ENCODE measurements at regions not wholly inside any gene's neighbourhood (a gene's known extent, or its start where the extent isn't known, plus 50 kb on each side); places are given as distances from the start of the nearest gene placed in this dataset.

DNA sequence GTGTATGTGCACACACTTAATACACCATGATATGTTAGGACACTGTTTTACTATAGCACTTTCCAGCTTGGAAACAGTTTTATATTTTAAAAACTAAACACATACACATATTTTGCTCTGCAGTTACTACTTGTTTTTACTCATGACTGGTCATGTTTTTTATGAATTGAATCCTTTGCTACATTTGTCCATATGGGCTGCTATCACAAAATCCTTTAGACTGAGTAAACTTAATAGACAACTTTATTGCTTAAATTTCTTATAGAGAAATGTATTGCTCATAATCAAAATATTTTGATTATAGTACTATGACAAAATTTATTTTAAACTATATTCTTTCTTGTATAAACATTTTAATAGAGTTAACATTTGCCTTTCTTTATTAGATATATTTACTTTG, 314.8 kb downstream of the RBM43 start (continued):
- TF ChIP-seq, protein P1, sequence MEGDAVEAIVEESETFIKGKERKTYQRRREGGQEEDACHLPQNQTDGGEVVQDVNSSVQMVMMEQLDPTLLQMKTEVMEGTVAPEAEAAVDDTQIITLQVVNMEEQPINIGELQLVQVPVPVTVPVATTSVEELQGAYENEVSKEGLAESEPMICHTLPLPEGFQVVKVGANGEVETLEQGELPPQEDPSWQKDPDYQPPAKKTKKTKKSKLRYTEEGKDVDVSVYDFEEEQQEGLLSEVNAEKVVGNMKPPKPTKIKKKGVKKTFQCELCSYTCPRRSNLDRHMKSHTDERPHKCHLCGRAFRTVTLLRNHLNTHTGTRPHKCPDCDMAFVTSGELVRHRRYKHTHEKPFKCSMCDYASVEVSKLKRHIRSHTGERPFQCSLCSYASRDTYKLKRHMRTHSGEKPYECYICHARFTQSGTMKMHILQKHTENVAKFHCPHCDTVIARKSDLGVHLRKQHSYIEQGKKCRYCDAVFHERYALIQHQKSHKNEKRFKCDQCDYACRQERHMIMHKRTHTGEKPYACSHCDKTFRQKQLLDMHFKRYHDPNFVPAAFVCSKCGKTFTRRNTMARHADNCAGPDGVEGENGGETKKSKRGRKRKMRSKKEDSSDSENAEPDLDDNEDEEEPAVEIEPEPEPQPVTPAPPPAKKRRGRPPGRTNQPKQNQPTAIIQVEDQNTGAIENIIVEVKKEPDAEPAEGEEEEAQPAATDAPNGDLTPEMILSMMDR (IDR thresholded peaks at IDR 0.05 in 2 of 3, conservative IDR thresholded peaks at IDR 0.05 in 1 of 3; ENCODE audit: borderline replicate concordance in 1 of 3, insufficient read depth in 1 of 3, low read depth in 2 of 3, low read length in 2 of 3) = no peak

DNA sequence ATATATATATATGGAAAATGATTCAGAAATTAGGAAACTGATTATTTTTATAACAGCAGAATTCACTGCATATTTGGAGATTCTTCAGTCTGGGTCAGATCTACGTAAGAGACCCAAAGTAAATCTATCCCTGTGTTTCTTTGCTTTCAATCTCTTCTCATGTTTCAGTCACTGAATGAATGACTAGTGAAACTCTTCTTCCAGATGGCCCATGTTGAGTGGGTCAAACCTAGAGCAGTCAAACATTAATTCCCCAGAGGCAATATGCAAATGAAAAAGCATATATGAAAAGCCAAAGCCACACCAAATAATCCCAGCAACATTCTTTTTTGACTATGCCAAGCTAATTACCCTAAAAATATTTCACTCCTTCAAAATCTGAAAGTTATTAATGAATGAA, 317.3 kb downstream of the RBM43 start:
- CTCF ChIA-PET = no interaction called here

More for the DNA sequence above, 317.3 kb downstream of the RBM43 start:
- H3K4me3 ChIP-seq (replicated peaks in 1 of 2; ENCODE audit: low read depth in 1 of 2, low read length in 2 of 2) = no peak overlapping the region
- H3K4me1 ChIP-seq (ENCODE audit: control insufficient read depth in 1 of 2, insufficient read depth in 2 of 2, low read length in 2 of 2) = no peaks in the 10 kb centered on the region
- RAD21 ChIA-PET (ENCODE audit: low non-redundant PET in 1 of 2, low total read pairs in 2 of 2, uncharacterized antibody in 2 of 2, unreplicated experiment in 2 of 2) = no interaction called here
- no peaks in the 10 kb centered on the region; the same call in 1 of the 2 replicates for H4K20me1 ChIP-seq (ENCODE audit: insufficient read depth)
- H3K36me3 ChIP-seq (ENCODE audit: control insufficient read depth in 1 of 2, insufficient read depth in 2 of 2, low read length in 2 of 2) = no peaks in the 10 kb centered on the region
- BruUV-seq (replicated peaks) = no TSS peak
- no peak for TF ChIP-seq ZNF274 (IDR thresholded peaks at IDR 0.05; ENCODE audit: low read depth, low read length)
- TF ChIP-seq RAD21 (IDR thresholded peaks at IDR 0.05; ENCODE audit: low read depth) = no peak
- TF ChIP-seq FOSL1 (IDR thresholded peaks at IDR 0.05; ENCODE audit: low read depth) = no peak
- TF ChIP-seq, protein P2, sequence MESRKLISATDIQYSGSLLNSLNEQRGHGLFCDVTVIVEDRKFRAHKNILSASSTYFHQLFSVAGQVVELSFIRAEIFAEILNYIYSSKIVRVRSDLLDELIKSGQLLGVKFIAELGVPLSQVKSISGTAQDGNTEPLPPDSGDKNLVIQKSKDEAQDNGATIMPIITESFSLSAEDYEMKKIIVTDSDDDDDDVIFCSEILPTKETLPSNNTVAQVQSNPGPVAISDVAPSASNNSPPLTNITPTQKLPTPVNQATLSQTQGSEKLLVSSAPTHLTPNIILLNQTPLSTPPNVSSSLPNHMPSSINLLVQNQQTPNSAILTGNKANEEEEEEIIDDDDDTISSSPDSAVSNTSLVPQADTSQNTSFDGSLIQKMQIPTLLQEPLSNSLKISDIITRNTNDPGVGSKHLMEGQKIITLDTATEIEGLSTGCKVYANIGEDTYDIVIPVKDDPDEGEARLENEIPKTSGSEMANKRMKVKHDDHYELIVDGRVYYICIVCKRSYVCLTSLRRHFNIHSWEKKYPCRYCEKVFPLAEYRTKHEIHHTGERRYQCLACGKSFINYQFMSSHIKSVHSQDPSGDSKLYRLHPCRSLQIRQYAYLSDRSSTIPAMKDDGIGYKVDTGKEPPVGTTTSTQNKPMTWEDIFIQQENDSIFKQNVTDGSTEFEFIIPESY (IDR thresholded peaks at IDR 0.05; ENCODE audit: extremely low read depth, insufficient replicate concordance, low read length) = no peak
- TF ChIP-seq EGR1 (IDR thresholded peaks at IDR 0.05; ENCODE audit: low read depth) = no peak
- H3K4me2 ChIP-seq (ENCODE audit: low read length) = no peak overlapping the region
- intact Hi-C loops (cut with micrococcal nuclease) = no loop called here
- DNase-seq (ENCODE audit: low read depth, low spot score) (no peak), ATAC-seq (no peak)
- no peak overlapping the region for H3K27ac ChIP-seq (ENCODE audit: low read depth, low read length)
- H3K9me2 ChIP-seq (ENCODE audit: insufficient read depth) = no peaks in the 10 kb centered on the region
- no peaks in the 10 kb centered on the region for H3K9me3 ChIP-seq (ENCODE audit: control insufficient read depth in 1 of 2, insufficient read depth in 1 of 2, low read depth in 1 of 2, low read length in 2 of 2)
- H2AFZ ChIP-seq (ENCODE audit: low read depth, low read length, poor library complexity, severe bottlenecking) = no peak overlapping the region
- H3K27me3 ChIP-seq (ENCODE audit: insufficient read depth, low read length) = no peaks in the 10 kb centered on the region
- POLR2A ChIA-PET = no interaction called here
- no peak overlapping the region for H3K9ac ChIP-seq (ENCODE audit: low read length)
- H3K79me2 ChIP-seq (ENCODE audit: insufficient read depth, low read length) = no peaks in the 10 kb centered on the region
